Lung (tissue), 11 donors: ENCODE measurements at regions not wholly inside any gene's neighbourhood (a gene's known extent, or its start where the extent isn't known, plus 50 kb on each side); places are given as distances from the start of the nearest gene placed in this dataset.

Source experiments
- ATAC-seq: fragments of 200-7000 bp; cut with Tn5 transposase; one replicate; pipeline ENCODE4 v1.9.1; 2020; ENCODE audit warnings: moderate number of reproducible peaks; ENCODE audit not compliant: insufficient read depth, low FRiP score
- DNase-seq, 3 donors: peaks; one replicate each; pipeline ENCODE4 v3.0.0-alpha.2; 2013 to 2017
- H3K27ac ChIP-seq, 2 donors: one replicate each; pipeline ENCODE4 v1.5.1; 2013; ENCODE audit warnings: mild to moderate bottlenecking in 2 of 2, moderate library complexity in 2 of 2, control low read depth in 1 of 2, inconsistent platforms in 1 of 2, low read depth in 1 of 2, low read length in 1 of 2
- H3K27me3 ChIP-seq, 3 donors: one replicate each; pipeline ENCODE4 v1.5.1; 2013; ENCODE audit warnings: low read length in 2 of 3; ENCODE audit not compliant: control insufficient read depth in 3 of 3, insufficient read depth in 3 of 3
- H3K36me3 ChIP-seq, 4 donors: one replicate each; pipeline ENCODE4 v1.5.1; 2013; ENCODE audit warnings: low read length in 4 of 4, mild to moderate bottlenecking in 1 of 4, moderate library complexity in 1 of 4; ENCODE audit not compliant: control insufficient read depth in 4 of 4, insufficient read depth in 4 of 4
- H3K4me1 ChIP-seq, 5 donors: one replicate each; pipeline ENCODE4 v1.5.1; 2013; ENCODE audit warnings: low read length in 5 of 5, mild to moderate bottlenecking in 2 of 5, moderate library complexity in 1 of 5; ENCODE audit not compliant: control insufficient read depth in 5 of 5, insufficient read depth in 5 of 5
- H3K4me3 ChIP-seq: one replicate; pipeline ENCODE4 v1.5.1; 2013; ENCODE audit warnings: mild to moderate bottlenecking, control low read depth, moderate library complexity
- H3K9ac ChIP-seq, 2 donors: one replicate each; pipeline ENCODE4 v1.5.1; 2013; ENCODE audit warnings: low read length in 2 of 2, control low read depth in 1 of 2; ENCODE audit not compliant: insufficient read depth in 1 of 2
- H3K9me3 ChIP-seq, 4 donors: one replicate each; pipeline ENCODE4 v1.5.1; 2013; ENCODE audit warnings: low read length in 3 of 4, mild to moderate bottlenecking in 1 of 4, moderate library complexity in 1 of 4; ENCODE audit not compliant: control insufficient read depth in 4 of 4, insufficient read depth in 3 of 4
- WGBS, 2 donors: extraction: QIAGEN DNeasy Blood & Tissue Kit; methylation state at CpG; one replicate each; pipeline ENCODE4 v1.1.7; 2013; 5-methylcytosine and 5-hydroxymethylcytosine counted together
- TF ChIP-seq, protein P1 (sequence below): IDR thresholded peaks from 2 replicates; pipeline ENCODE4 v1.5.1; 2012; ENCODE audit warnings: mild to moderate bottlenecking; ENCODE audit errors: control extremely low read depth, extremely low read depth
- donor health status: control.
- donor health status: control.
- donor health status: Bipolar disorder and iron deficiency.
- donor health status: healthy.
- donor health status: DM: yes; HTN: yes; CAD: no.

DNA sequence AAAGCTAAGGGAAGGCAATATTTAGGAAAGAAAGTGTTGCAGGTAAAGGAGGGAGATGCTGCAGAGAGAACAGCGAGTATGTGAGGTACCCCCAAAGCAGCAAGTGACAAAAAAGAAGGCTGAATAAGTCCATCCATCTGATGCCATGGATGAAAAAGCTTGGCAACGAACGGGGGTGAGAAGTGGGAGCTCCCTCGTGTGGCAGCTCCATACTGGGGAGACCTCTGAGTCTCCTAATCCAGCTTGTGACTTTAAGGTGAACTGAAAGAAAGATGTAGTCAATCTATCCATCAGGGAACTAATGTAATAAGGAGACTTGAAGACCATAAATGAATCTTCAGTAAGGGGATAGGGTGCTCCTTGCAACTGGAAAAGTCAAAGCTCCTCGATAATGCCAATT, 156.6 kb downstream of the OTOR start:
- WGBS, 2 donors, result 57 to 67% methylated on average over 5 of the region's 5 CpGs
- Histone ChIP-seq H3K36me3 (no peaks in the 10 kb centered on the region), H3K4me1 (no peaks in the 10 kb centered on the region), H3K9ac (no peak overlapping the region), H3K27ac (no peak overlapping the region), H3K9me3 (no peaks in the 10 kb centered on the region), H3K4me3 (no peak overlapping the region), H3K27me3 (no peaks in the 10 kb centered on the region)
- TF ChIP-seq, protein P1, sequence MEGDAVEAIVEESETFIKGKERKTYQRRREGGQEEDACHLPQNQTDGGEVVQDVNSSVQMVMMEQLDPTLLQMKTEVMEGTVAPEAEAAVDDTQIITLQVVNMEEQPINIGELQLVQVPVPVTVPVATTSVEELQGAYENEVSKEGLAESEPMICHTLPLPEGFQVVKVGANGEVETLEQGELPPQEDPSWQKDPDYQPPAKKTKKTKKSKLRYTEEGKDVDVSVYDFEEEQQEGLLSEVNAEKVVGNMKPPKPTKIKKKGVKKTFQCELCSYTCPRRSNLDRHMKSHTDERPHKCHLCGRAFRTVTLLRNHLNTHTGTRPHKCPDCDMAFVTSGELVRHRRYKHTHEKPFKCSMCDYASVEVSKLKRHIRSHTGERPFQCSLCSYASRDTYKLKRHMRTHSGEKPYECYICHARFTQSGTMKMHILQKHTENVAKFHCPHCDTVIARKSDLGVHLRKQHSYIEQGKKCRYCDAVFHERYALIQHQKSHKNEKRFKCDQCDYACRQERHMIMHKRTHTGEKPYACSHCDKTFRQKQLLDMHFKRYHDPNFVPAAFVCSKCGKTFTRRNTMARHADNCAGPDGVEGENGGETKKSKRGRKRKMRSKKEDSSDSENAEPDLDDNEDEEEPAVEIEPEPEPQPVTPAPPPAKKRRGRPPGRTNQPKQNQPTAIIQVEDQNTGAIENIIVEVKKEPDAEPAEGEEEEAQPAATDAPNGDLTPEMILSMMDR, result no peak
- no peak for DNase-seq
- no peak for ATAC-seq

DNA sequence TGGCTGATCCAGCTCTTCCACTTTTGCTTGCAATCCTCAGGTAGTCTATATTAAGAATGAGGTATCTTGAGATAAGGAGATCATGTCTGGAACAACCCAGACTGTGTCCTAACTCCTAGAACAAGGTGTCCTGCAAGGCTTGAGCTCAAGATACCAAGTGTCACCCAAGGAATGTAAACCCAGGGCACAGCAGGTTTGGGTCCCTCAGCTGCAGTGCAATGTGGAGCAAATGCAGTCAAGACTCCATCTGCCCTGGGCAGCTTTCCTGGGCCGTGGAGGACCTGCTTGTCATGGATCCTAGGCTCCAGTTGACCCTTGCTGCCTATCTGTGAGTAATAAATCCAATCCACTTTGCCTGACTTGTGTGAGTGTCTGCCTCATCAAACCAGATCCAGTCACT, 166.1 kb downstream of the OTOR start:
- TF ChIP-seq, protein P1, result no peak
- Histone ChIP-seq H3K9me3 (peaks cover 0 to 9% (median 0%) of the 10 kb centered on the region in 4 donors), H3K27me3 (no peaks in the 10 kb centered on the region), H3K9ac (no peak overlapping the region), H3K4me1 (no peaks in the 10 kb centered on the region), H3K4me3 (no peak overlapping the region), H3K36me3 (no peaks in the 10 kb centered on the region), H3K27ac (no peak overlapping the region)
- DNase-seq (no peak), ATAC-seq (no peak)
- 66 to 69% methylated on average over 1 of the region's 1 CpG for WGBS, 2 donors

DNA sequence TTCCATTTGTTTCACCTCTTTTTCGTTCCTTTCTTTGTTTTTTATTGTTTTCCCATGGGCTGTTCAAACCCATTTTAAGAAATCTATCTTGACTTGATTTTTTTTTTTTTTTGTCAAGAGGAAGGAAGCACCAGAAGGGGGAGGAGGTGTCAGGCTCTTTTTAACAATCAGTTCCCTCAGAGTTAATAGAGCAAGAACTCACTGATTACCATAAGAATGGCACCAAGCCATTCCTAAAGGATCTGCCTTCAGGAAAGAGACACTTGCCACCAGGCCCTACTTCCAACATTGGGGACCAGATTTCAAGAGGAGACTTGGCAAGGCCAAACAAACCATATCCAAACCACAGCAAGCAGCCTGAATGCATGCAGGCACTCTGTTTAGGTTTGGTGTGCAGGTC, 168.0 kb downstream of the OTOR start:
- Histone ChIP-seq H3K9me3 (peaks cover 0 to 9% (median 0%) of the 10 kb centered on the region in 4 donors), H3K27ac (no peak overlapping the region), H3K36me3 (no peaks in the 10 kb centered on the region), H3K27me3 (no peaks in the 10 kb centered on the region), H3K4me3 (no peak overlapping the region), H3K9ac (no peak overlapping the region), H3K4me1 (no peaks in the 10 kb centered on the region)
- 50 to 65% methylated on average over 1 of the region's 1 CpG for WGBS, 2 donors
- TF ChIP-seq, protein P1, result no peak
- ATAC-seq, result no peak
- no peak for DNase-seq

DNA sequence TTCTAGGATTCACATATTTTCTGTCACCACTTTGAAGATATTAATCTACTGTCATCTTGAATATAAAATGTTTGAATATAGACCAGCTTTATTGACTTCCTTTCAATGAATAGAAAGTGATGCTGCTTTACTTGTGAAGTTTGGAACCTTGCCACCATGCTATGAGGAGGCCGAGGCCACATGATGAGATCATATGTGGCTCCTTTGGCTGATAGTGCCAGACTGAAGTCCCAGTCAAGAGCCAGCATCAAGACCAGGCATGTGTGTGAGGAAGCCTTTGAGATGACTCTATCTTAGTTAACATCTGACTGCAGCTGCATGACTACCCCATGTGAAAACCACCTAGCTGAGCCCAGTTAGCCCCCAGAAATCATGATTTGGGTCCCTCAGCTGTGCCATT, 169.5 kb downstream of the OTOR start:
- no peaks in the 10 kb centered on the region for H3K4me1 ChIP-seq
- H3K4me3 ChIP-seq, result no peak overlapping the region
- no peak overlapping the region for H3K27ac ChIP-seq
- peaks cover 0 to 9% (median 0%) of the 10 kb centered on the region in 4 donors for H3K9me3 ChIP-seq
- H3K27me3 ChIP-seq, result no peaks in the 10 kb centered on the region
- TF ChIP-seq, protein P1, result no peak
- 62 to 73% methylated on average over 1 of the region's 1 CpG for WGBS, 2 donors
- DNase-seq, result no peak
- ATAC-seq, result no peak
- no peaks in the 10 kb centered on the region for H3K36me3 ChIP-seq
- H3K9ac ChIP-seq, result no peak overlapping the region
